ENCODE measurements at regions not wholly inside any gene's neighbourhood (a gene's known extent, or its start where the extent isn't known, plus 50 kb on each side); places are given as distances from the start of the nearest gene placed in this dataset.

- TF ChIP-seq CTCF (IDR thresholded peaks at IDR 0.05; ENCODE audit: insufficient read depth, low read length, poor library complexity, severe bottlenecking) (no peak), EZH2phosphoT487 (conservative IDR thresholded peaks at IDR 0.05; ENCODE audit: low read length) (no peak)
Measured at GRCh38 chr6:126091466-126091865, 105.1 kb downstream of the TRMT11 start.
